ENCODE measurements at regions not wholly inside any gene's neighbourhood (a gene's known extent, or its start where the extent isn't known, plus 50 kb on each side); places are given as distances from the start of the nearest gene placed in this dataset.

- DNase-seq = no peak
Observed at GRCh38 chr22:34454598-34454997, 534.3 kb upstream of the LARGE1 start.

GRCh38 chr22:34462795-34463194 is 542.5 kb upstream of the LARGE1 start:
- no peak for DNase-seq

- no peak for DNase-seq
Observed at GRCh38 chr22:34475886-34476285, 555.6 kb upstream of the LARGE1 start.

- no peak for DNase-seq
Observed at GRCh38 chr22:34476762-34477161, 556.5 kb upstream of the LARGE1 start.

DNA sequence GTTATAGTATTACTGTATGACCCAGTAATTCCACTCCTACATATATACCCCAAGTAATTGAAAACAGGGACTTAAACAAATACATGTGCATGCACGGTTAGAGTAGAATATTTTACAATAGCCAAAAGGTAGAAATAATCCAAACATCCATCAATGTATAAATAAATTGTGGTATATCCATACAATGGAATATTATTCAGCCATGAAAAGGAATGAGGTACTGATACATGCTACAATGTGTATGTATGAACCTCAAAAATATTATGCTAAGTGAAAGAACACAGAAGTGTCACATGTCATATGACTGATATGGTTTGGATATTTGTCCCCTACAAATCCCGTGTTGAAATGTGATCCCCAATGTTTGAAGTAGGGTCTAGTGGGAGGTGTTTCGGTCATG is 560.8 kb upstream of the LARGE1 start:
- no peak for DNase-seq

DNA sequence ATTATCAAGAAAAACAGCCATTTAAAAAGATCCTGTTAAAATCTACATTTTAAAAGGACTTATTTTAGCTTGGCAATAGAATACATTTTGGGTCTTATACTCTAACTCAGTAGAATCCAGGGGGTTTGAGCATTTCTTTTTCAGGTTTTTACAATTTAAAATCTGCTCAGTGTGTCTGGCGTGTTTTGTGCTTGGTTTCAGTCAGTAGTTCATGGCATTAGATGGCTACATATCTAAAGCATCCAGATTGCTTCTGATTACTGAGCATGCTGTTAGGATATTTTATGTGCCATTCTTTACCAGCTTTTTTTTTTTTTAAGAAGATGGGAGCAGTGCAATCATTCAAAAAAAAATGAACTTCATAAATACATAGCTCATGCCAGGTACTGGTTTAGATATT is 566.1 kb upstream of the LARGE1 start:
- DNase-seq = no peak

- DNase-seq = no peak
Observed at GRCh38 chr22:34489861-34490260, 569.6 kb upstream of the LARGE1 start.

DNA sequence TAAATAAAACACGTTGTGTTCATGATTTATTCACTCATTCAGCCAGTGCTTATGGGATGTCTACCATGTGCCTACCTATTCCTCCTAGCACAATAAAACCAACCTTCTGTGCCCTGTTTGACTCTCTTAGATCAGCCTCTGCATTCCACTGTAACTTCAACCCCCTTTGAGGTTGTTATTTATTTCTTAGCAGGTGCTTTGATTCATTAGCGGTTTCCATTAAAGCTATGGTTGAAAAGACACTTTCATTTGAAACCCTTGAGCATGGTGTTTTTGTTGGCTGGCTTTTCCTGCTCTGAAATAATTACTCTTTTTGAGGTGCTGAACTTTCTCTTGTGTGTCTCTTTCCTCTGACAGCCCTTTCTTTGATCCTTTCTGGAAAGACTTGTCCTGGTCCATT is 570.6 kb upstream of the LARGE1 start:
- DNase-seq = no peak

- DNase-seq = no peak
Observed at GRCh38 chr22:34493486-34493885, 572.5 kb upstream of the ISX start.

DNA sequence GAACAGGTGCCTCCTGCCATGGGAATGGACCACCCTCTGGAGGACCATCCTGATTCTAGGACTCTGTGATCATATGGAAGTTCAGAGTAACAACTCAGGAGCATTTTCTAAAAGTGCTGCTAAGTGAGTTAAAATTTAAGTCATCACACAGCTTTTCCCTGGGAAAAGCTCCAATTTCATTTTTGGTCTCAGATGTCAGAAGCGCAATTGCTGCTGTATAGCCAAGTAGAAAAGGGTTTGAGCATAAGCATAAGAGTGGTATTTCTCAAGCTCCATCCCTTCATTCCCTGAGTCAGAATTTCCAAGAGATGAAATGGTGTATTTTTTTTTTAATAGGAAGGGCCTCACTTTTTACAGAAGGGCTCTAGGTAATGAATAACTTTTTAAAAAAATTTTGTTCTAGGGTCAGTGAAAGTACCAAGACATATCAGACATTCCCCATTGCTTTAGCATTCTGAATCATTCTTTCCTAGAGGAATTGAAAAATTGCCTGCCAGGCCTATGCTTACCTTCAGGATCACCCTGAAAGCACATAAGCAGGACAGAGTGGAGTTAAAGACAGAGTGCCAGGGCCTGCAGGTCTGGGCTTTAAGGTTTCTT is 564.5 kb upstream of the ISX start:
- no peak for DNase-seq

DNA sequence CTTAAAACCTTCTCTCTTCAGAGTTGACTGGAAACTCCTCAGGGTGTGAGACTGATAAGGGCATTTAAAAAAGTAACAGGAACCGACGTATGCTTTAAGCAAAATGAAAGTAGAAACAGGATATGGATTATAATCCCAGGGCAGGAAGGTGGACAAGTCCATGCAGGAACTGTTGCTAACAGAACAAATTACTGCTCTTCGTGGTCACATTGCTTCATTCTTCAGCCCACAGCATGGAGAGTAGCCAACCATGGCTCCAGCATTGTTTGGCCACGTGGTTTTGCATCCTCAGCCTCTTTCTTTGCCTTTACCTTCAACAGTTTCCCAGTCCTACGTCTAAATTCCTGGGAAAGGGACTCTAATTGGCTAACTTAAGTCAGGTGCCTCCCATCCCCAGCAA is 563.1 kb upstream of the ISX start:
- no peak for DNase-seq

GRCh38 chr22:34508797-34509196 is 557.2 kb upstream of the ISX start:
- no peak for DNase-seq

- DNase-seq = no peak
Observed at GRCh38 chr22:34526681-34527080, 539.3 kb upstream of the ISX start.

DNA sequence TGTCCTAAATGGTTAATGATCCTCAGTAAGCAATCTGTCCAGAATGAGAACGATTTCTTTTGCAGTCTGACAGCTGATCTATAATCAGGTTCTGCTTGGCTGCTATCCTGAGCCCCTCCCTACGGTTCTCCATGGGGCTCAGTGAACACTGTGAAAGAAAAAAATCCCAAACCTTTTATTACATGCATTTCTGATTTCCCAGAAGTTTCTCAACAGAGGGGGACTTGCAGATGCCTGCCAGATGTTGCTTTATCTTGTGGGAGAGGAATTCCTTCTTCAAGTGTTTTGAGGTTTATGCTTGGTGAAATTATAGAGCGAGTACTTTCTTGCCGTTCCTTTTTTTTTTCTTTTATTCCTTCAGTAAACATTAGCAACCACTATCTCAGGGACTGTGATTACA is 531.9 kb upstream of the ISX start:
- no peak for DNase-seq

DNA sequence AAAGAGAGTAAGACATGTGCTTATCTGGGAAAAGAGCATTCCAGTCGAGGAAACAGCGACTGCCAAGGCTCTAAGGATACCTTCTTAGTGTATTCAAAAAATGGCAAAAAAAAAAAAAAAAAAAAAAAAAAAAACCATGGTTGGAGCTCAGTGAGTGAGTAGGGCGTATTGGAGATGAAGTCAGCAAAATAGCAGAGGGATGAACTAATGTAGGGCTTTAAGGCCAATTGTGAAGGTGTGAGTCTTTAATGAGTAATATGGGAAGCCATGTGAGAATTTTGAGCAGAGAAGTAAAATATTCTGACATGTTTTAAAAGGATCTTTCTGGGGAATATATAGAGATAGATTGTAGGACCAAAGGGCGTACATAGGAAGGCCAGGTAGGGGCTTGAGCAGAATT is 498.6 kb upstream of the ISX start:
- no peak for DNase-seq

GRCh38 chr22:34570408-34570807 is 495.6 kb upstream of the ISX start:
- no peak for DNase-seq

DNA sequence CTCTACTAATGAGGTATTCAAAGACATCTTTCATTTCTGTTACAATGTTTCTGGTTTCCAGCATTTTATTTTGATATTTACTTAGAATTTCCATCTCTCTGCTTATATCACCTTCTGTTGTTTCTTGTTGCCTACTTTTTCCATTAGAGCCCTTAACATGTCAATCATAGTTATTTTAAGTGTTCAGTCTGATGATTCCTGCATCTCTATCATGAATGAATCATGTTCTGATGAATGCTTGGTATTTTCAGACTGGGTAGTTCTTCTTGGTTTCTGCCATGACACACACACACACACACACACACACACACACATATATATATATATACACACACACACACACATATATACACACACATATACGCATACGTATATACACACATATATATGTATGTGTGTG is 486.4 kb upstream of the ISX start:
- no peak for DNase-seq

DNA sequence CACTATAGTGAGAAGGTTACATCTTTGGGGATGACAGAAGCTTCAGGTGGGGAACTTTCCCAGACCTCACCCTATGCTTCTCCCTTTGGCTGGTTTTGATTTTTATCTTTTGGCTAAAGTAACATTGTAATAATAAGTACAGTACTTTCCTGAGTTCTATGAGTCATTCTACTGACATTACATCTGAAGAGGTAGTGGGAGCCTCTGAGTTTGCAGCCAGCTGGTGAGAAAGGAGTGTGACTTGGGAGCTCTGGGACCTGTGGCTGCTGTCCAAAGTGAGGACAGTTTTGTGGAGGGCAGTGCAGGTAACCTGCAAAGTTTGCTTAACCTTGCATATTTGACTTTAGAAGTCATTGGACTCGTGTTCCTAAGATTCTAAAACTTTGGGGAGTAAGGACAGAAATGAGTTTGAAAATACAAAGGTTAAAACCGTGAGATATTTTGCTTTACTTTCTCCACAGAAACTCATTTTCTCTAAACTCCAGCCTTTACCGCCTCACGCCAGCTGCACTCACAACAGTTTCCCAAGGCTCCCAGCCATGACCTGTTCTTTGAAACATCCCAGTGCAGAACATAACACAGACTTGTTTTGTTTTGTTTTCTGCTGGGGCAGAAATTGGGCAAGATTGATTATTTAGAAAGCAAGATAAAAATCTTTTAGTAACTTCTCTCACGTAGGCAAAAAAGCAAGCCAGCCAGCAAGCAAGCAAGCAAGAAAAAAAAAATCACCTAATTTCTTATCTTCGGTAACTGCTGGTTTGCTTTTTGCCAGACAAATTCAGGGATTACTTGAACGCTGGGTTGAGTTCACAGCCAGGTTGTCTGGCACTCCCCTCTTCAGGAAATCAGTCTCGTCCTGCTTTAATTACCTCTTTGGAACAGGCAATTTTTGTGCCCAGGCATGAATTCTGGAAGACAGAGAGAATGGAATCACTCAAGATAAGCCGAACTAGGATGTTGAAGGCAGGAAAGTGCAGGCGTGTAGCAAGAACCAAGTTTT is 478.3 kb upstream of the ISX start:
- DNase-seq = no peak

- DNase-seq = no peak
Observed at GRCh38 chr22:34588871-34589545, 476.9 kb upstream of the ISX start.

- DNase-seq = no peak
Observed at GRCh38 chr22:34592123-34592740, 473.7 kb upstream of the ISX start.

DNA sequence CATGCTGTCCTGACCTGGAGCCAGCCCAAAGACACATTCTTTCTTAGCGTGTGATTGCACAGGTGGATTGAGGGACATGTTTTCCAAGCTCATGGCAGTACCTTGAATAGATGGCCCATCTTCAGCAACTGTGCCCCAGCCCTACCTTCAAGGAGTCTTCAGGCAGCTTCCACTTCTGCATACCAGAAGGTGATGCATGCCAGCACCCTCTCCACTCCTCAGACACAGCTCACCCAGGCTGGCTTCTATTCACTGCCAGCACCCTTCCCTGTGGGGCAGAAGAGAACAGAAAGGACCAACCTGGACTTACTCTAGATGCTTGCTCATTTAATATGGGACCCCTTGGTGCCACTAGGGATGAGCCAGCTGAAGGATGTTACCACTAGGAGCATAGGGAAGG is 466.4 kb upstream of the ISX start:
- DNase-seq = no peak

DNA sequence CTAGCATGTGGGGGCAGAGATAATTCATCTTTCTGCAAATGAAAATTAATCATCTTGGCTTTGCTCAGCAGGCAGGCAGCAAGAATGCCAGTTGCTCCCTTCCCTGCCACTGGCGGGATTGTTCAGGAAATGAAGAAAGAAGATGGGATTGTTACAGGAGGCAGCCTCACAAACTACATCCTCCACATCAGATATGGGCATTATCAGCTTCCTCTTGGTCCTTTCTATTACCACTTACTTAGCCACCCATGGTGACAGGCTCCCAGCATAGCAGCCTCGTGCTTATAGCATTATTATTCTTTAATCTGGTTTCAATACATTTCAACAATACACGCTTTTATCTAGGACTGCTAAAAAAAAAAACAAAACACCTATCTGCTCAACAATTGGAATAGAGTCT is 461.6 kb upstream of the ISX start:
- DNase-seq = no peak

- no peak for DNase-seq
Observed at GRCh38 chr22:34608106-34608505, 457.9 kb upstream of the ISX start.

Data from activated CD4-positive, alpha-beta T cell treated with anti-CD3 and anti-CD28 coated beads, Interleukin-2, amount 50 U/mL, for 16 hours (primary cell).